ENCODE measurements at regions not wholly inside any gene's neighbourhood (a gene's known extent, or its start where the extent isn't known, plus 50 kb on each side); places are given as distances from the start of the nearest gene placed in this dataset.

GRCh38 chr2:71939588-71940535, 207.8 kb downstream of the CYP26B1 start:
- Histone ChIP-seq H3K79me1 (ENCODE audit: low read length) (no peaks in the 10 kb centered on the region), H3K4me2 (ENCODE audit: low read length) (no peak overlapping the region), H4K91ac (ENCODE audit: low read depth, low read length) (no peak overlapping the region), H3K79me2 (ENCODE audit: control insufficient read depth, insufficient read depth, low read length, poor library complexity) (no peaks in the 10 kb centered on the region), H2BK12ac (ENCODE audit: low read length) (no peak overlapping the region), H2BK120ac (ENCODE audit: insufficient read depth, low read length, poor library complexity) (no peak overlapping the region), H4K8ac (ENCODE audit: low read depth, low read length) (no peak overlapping the region), H3K9ac (ENCODE audit: low read length) (no peak overlapping the region), H3K4me1 (ENCODE audit: control insufficient read depth in 1 of 2, insufficient read depth in 2 of 2, low read length in 2 of 2) (no peaks in the 10 kb centered on the region), H2BK5ac (ENCODE audit: low read depth, low read length, poor library complexity) (no peak overlapping the region), H4K12ac (ENCODE audit: low read depth, low read length) (no peak overlapping the region), H2AK5ac (ENCODE audit: low read length) (no peak overlapping the region), H3K9me3 (ENCODE audit: insufficient read depth, low read depth, low read length) (peaks cover 2% of the 10 kb centered on the region), H3K27ac (ENCODE audit: low read depth, low read length) (no peak overlapping the region), H3K4ac (ENCODE audit: low read depth, low read length) (no peak overlapping the region), H3K23ac (ENCODE audit: low read length) (no peak overlapping the region), H3K4me3 (ENCODE audit: low read depth, low read length) (no peak overlapping the region), H3K36me3 (ENCODE audit: control insufficient read depth in 1 of 2, insufficient read depth in 2 of 2, low read length in 2 of 2) (no peaks in the 10 kb centered on the region), H2AFZ (ENCODE audit: insufficient read depth, low read length, poor library complexity) (no peak overlapping the region), H3K14ac (ENCODE audit: low read length) (no peak overlapping the region), H3K27me3 (ENCODE audit: insufficient read depth, low read length) (no peaks in the 10 kb centered on the region), H3K18ac (ENCODE audit: low read length) (no peak overlapping the region)
- DNase-seq = no peak
- WGBS (ENCODE audit: extremely low coverage, insufficient coverage, insufficient read length) = no CpG with 5 or more reads among the region's 13 CpGs

- H2AFZ ChIP-seq (ENCODE audit: insufficient read depth, low read length, poor library complexity) = no peak overlapping the region
- H3K4me2 ChIP-seq (ENCODE audit: low read length) = no peak overlapping the region
- H3K14ac ChIP-seq (ENCODE audit: low read length) = no peak overlapping the region
- WGBS (ENCODE audit: extremely low coverage, insufficient coverage, insufficient read length) = no CpG with 5 or more reads among the region's 13 CpGs
- H3K27ac ChIP-seq (ENCODE audit: low read depth, low read length) = no peak overlapping the region
- H3K23ac ChIP-seq (ENCODE audit: low read length) = no peak overlapping the region
- H4K12ac ChIP-seq (ENCODE audit: low read depth, low read length) = no peak overlapping the region
- no peaks in the 10 kb centered on the region for H3K79me2 ChIP-seq (ENCODE audit: control insufficient read depth, insufficient read depth, low read length, poor library complexity)
- no peak for DNase-seq
- H2AK5ac ChIP-seq (ENCODE audit: low read length) = no peak overlapping the region
- H3K9ac ChIP-seq (ENCODE audit: low read length) = no peak overlapping the region
- no peaks in the 10 kb centered on the region for H3K36me3 ChIP-seq (ENCODE audit: control insufficient read depth in 1 of 2, insufficient read depth in 2 of 2, low read length in 2 of 2)
- no peaks in the 10 kb centered on the region for H3K27me3 ChIP-seq (ENCODE audit: insufficient read depth, low read length)
- no peaks in the 10 kb centered on the region for H3K4me1 ChIP-seq (ENCODE audit: control insufficient read depth in 1 of 2, insufficient read depth in 2 of 2, low read length in 2 of 2)
- no peak overlapping the region for H3K4me3 ChIP-seq (ENCODE audit: low read depth, low read length)
- peaks cover 2% of the 10 kb centered on the region for H3K9me3 ChIP-seq (ENCODE audit: insufficient read depth, low read depth, low read length)
- no peak overlapping the region for H4K8ac ChIP-seq (ENCODE audit: low read depth, low read length)
- H2BK12ac ChIP-seq (ENCODE audit: low read length) = no peak overlapping the region
- no peak overlapping the region for H4K91ac ChIP-seq (ENCODE audit: low read depth, low read length)
- H3K79me1 ChIP-seq (ENCODE audit: low read length) = no peaks in the 10 kb centered on the region
- H2BK5ac ChIP-seq (ENCODE audit: low read depth, low read length, poor library complexity) = no peak overlapping the region
- H3K4ac ChIP-seq (ENCODE audit: low read depth, low read length) = no peak overlapping the region
- H3K18ac ChIP-seq (ENCODE audit: low read length) = no peak overlapping the region
- H2BK120ac ChIP-seq (ENCODE audit: insufficient read depth, low read length, poor library complexity) = no peak overlapping the region
Observed at GRCh38 chr2:71938659-71939587, 208.7 kb downstream of the CYP26B1 start.

GRCh38 chr2:71938108-71938507, 209.6 kb downstream of the CYP26B1 start:
- H3K4me1 ChIP-seq (ENCODE audit: control insufficient read depth in 1 of 2, insufficient read depth in 2 of 2, low read length in 2 of 2) = no peaks in the 10 kb centered on the region
- H3K79me2 ChIP-seq (ENCODE audit: control insufficient read depth, insufficient read depth, low read length, poor library complexity) = no peaks in the 10 kb centered on the region
- H4K8ac ChIP-seq (ENCODE audit: low read depth, low read length) = no peak overlapping the region
- no peak overlapping the region for H2AFZ ChIP-seq (ENCODE audit: insufficient read depth, low read length, poor library complexity)
- H4K12ac ChIP-seq (ENCODE audit: low read depth, low read length) = no peak overlapping the region
- no peak overlapping the region for H3K4ac ChIP-seq (ENCODE audit: low read depth, low read length)
- H2BK120ac ChIP-seq (ENCODE audit: insufficient read depth, low read length, poor library complexity) = no peak overlapping the region
- no peak overlapping the region for H2AK5ac ChIP-seq (ENCODE audit: low read length)
- H3K14ac ChIP-seq (ENCODE audit: low read length) = no peak overlapping the region
- no peaks in the 10 kb centered on the region for H3K36me3 ChIP-seq (ENCODE audit: control insufficient read depth in 1 of 2, insufficient read depth in 2 of 2, low read length in 2 of 2)
- no CpG with 5 or more reads among the region's 1 CpG for WGBS (ENCODE audit: extremely low coverage, insufficient coverage, insufficient read length)
- no peaks in the 10 kb centered on the region for H3K27me3 ChIP-seq (ENCODE audit: insufficient read depth, low read length)
- no peaks in the 10 kb centered on the region for H3K9me3 ChIP-seq (ENCODE audit: insufficient read depth, low read depth, low read length)
- no peak overlapping the region for H2BK5ac ChIP-seq (ENCODE audit: low read depth, low read length, poor library complexity)
- no peak overlapping the region for H3K4me2 ChIP-seq (ENCODE audit: low read length)
- no peak overlapping the region for H3K9ac ChIP-seq (ENCODE audit: low read length)
- no peak overlapping the region for H3K18ac ChIP-seq (ENCODE audit: low read length)
- H3K4me3 ChIP-seq (ENCODE audit: low read depth, low read length) = no peak overlapping the region
- H4K91ac ChIP-seq (ENCODE audit: low read depth, low read length) = no peak overlapping the region
- no peak overlapping the region for H2BK12ac ChIP-seq (ENCODE audit: low read length)
- no peak for DNase-seq
- no peaks in the 10 kb centered on the region for H3K79me1 ChIP-seq (ENCODE audit: low read length)
- no peak overlapping the region for H3K23ac ChIP-seq (ENCODE audit: low read length)
- no peak overlapping the region for H3K27ac ChIP-seq (ENCODE audit: low read depth, low read length)

GRCh38 chr2:71937396-71937795, 210.3 kb downstream of the CYP26B1 start:
- Histone ChIP-seq H3K4ac (ENCODE audit: low read depth, low read length) (no peak overlapping the region), H3K18ac (ENCODE audit: low read length) (no peak overlapping the region), H4K12ac (ENCODE audit: low read depth, low read length) (no peak overlapping the region), H4K8ac (ENCODE audit: low read depth, low read length) (no peak overlapping the region), H3K9me3 (ENCODE audit: insufficient read depth, low read depth, low read length) (no peaks in the 10 kb centered on the region), H4K91ac (ENCODE audit: low read depth, low read length) (no peak overlapping the region), H3K14ac (ENCODE audit: low read length) (no peak overlapping the region), H3K4me3 (ENCODE audit: low read depth, low read length) (no peak overlapping the region), H3K79me1 (ENCODE audit: low read length) (no peaks in the 10 kb centered on the region), H3K27ac (ENCODE audit: low read depth, low read length) (no peak overlapping the region), H3K4me2 (ENCODE audit: low read length) (no peak overlapping the region), H2BK12ac (ENCODE audit: low read length) (no peak overlapping the region), H3K27me3 (ENCODE audit: insufficient read depth, low read length) (no peaks in the 10 kb centered on the region), H2BK5ac (ENCODE audit: low read depth, low read length, poor library complexity) (no peak overlapping the region), H3K4me1 (ENCODE audit: control insufficient read depth in 1 of 2, insufficient read depth in 2 of 2, low read length in 2 of 2) (no peaks in the 10 kb centered on the region), H3K36me3 (ENCODE audit: control insufficient read depth in 1 of 2, insufficient read depth in 2 of 2, low read length in 2 of 2) (no peaks in the 10 kb centered on the region), H2BK120ac (ENCODE audit: insufficient read depth, low read length, poor library complexity) (no peak overlapping the region), H3K79me2 (ENCODE audit: control insufficient read depth, insufficient read depth, low read length, poor library complexity) (no peaks in the 10 kb centered on the region), H2AK5ac (ENCODE audit: low read length) (no peak overlapping the region), H3K23ac (ENCODE audit: low read length) (no peak overlapping the region), H2AFZ (ENCODE audit: insufficient read depth, low read length, poor library complexity) (no peak overlapping the region), H3K9ac (ENCODE audit: low read length) (no peak overlapping the region)
- WGBS (ENCODE audit: extremely low coverage, insufficient coverage, insufficient read length) = no CpG with 5 or more reads among the region's 1 CpG
- DNase-seq = no peak
